HG02870 (cell line): ENCODE measurements at regions not wholly inside any gene's neighbourhood (a gene's known extent, or its start where the extent isn't known, plus 50 kb on each side); places are given as distances from the start of the nearest gene placed in this dataset.
"Not testable (repeated sequence)": the region's sequence is repeated elsewhere in the genome, so short reads cannot be mapped to it uniquely, and the experiment has no call there.

ENCODE experiments used
- ATAC-seq: cut with Tn5 transposase; IDR thresholded peaks from one replicate; pipeline ENCODE4 v1.9.1; 2021; ENCODE audit warnings: mild to moderate bottlenecking, moderate library complexity; ENCODE audit not compliant: unreplicated experiment

DNA sequence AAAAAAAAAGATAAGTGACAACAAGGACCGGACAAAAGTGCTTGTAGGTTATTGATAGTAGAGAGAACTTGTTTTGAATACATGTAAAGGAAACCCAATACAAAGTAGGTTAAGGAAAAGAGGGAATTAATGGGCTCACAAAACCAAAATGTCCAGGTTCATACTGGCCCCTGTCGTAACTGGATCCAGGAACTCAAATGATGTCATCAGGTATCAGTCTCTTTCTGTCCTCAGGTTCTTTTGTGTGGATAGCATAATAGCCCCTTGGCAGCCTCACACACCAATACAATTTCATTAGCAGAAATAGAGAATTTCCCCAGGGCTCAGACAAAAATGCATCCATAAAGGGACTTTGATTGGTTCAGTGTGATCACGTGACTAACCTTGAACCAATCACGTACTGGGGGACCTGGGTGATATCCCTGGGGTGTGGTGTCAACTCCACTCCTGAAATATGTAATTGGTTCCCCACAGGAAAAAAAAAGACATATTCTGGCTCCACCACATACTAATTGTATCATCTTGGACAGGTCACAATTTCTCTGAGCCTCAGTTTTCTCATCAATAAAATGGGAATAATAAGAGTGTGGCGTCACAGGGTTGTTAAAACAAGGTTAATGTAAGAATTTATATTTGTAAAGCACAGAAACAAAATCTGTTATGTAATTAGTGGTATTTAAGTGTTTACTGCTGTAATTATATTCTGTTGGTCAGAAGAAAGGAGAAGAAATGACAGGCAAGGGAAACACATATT is 174.8 kb downstream of the PDGFRA start:
- no peak for ATAC-seq

DNA sequence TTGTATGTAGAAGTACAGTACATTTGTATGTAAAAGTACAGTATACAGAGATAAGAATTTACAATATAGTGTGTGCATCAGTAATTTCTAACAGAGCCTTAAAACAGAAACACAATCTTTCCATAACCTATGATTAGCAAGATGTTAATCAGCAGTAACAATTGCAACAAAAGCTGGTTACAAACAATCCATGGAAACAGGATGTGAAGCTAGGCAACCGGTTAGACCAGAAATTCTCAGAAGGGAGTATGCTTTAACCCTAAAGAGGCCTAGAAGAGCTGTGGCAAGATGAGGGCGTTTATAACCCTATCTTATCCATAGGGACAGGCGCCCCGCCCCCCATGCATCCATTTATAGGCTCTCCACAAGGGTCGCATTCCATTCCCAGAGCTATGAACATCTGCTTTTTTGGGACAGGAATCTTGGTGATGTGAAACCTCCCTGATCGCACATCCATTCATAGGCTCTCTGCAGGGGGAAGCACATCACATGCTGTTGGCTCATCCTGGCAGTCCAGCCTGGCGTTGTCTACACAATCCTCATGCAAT is 180.3 kb downstream of the PDGFRA start:
- not testable (repeated sequence) for ATAC-seq

- ATAC-seq: no peak
Measured at GRCh38 chr4:54414545-54414944, 185.5 kb downstream of the PDGFRA start.

DNA sequence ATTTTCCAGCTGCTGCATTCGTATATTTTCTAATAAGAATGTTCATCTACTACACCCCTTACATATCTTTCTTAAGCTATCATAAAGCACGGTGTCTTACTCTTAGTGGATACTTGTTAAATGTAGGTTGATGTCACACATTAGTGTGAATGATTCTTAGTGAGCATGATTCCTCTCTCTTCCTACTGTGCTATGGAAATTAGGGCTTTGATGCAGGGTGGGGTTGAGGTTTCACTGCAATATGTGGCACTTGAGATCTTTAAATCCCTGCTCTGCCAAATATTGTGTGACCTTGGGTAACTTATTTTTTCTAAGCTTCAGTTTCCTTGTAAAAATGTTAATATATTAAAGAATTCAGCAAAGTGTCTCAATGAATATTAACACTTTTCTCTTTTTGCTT is 188.4 kb downstream of the PDGFRA start:
- no peak for ATAC-seq

DNA sequence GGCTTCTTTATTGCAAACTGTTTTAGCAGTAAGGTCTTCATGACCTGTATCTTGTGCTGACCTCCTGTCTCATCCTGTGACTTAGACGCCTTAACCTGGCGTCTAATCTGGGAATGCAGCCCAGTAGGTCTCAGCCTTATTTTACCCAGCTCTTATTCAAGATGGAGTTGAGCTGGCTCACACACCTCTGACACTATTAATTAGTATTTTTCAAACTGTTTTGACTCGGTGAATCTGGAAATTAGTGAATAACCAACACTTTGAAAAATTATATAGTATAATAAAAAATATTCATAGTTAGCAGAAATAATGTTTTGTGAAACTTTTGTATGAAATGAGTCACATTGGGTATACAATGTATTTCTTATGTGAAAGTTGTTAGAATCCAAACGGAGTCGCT is 189.4 kb downstream of the PDGFRA start:
- no peak for ATAC-seq

DNA sequence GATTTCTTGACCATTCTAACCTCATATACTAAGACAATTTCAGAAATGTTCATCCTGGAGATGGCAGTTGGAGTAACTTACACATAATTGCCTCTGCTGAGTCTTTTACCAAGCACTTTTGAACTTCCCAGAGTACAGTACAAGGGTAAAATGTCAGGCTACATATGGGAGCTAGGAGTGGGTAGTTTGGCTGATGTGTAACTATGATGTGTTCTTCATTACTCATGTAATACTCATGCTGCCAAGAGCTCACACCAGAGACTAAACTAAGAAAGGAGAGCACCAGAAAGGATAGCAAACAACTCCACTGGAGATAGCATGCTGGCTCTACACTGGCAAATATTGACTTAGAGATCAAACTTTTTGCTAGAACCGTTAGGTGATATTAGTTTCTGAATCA is 194.0 kb downstream of the PDGFRA start:
- ATAC-seq: no peak

DNA sequence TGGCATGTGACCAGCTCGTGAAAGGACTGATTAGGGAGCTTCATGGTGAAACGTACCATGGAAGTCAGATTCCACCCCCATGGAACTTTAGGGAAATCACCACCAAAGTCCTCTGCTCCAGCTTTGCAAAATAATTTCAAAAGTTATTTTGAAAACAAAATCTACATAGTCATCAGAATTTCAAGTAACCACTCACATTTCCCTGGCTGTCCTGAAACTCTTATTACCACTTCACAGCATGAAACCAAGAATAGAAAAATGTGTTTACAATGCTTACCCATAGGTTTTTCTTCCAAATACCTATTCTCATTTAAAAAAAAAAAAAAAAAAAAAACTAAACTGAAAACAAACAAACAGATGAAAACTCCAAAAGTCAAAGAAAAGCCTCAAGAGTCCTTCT is 198.7 kb downstream of the PDGFRA start:
- no peak for ATAC-seq

GRCh38 chr4:54428940-54429339 is 199.8 kb downstream of the PDGFRA start:
- no peak for ATAC-seq

- ATAC-seq: no peak
Measured at GRCh38 chr4:54433686-54434085, 204.6 kb downstream of the PDGFRA start.

DNA sequence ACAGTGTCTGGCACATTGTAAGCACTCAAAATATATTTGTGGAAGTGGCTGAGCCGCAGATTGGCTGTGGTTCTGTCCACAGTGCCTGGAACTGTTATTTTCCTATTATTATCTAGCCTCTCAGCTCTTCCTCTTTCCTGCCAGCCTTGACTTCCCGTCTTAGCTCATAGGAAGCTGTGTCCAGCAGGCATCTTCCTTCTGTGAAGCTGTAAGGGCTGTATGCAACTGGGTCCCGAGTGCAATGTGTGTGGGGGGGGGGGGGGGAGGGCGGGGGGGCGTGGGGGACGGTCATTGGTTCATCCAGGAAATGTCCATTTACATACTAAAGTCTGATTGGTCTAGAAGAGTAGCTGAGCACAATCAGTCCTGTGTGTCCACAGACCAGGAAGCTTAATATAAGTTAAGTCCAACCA is 210.7 kb downstream of the PDGFRA start:
- no peak for ATAC-seq

GRCh38 chr4:54440394-54441136 is 211.5 kb downstream of the PDGFRA start:
- no peak for ATAC-seq

DNA sequence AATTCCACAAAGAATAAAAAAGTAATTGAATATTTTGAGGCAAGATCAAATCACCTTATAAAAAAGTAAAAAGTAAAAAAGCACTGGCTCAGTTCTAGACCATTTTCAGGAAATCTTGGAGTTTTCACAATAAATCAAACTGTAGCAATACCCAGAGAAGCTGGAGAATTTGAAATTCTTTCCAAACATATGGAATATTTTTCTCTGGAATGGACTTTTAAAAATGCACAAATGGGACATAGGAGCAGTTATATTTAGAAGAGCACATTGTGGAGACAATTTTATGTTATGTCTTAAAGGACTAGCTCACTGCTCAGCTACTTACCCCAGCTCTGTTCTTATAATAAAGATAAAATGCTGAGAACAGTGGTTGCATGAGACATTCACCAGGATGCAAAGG is 211.9 kb upstream of the KIT start:
- no peak for ATAC-seq

DNA sequence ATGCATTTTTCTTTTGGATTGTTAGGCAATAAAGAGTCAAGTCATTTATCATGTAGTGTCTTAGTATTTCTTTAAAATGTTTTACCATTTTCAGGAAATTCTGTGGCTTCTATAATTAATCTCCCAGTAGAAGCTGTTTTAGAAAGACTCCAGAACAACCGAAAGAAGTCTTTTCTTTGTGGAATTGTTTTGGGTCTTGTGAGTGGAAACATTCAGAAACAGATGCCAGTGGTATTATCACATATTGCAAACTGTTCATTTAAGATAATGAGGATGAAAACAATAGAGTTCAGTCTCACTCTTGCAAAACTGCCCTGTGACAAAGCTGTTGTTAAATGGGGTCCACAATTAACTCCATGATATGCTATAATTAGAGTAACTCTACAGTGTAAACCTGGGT is 211.2 kb upstream of the KIT start:
- ATAC-seq: no peak

GRCh38 chr4:54447304-54447703 is 210.5 kb upstream of the KIT start:
- no peak for ATAC-seq

DNA sequence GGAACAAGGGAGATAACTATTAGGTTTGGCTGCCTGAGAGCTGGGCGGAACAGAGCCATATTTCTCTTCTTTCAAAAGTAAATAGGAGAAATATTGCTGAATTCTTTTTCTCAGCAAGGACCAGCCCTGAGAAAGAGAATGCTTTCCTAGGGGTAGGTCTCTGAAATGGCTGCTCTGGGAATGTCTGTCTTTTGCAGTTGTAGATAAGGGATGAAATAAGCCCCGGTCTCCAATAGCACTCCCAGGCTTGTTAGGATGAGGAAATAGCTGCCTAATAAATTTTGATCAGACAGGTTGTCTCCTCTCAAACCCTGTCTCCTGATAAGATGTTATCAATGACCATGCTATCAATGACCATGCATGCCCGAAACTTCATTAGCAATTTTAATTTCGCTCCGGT is 207.8 kb upstream of the KIT start:
- ATAC-seq: no peak

- not testable (repeated sequence) for ATAC-seq
Measured at GRCh38 chr4:54466960-54467359, 190.8 kb upstream of the KIT start.

DNA sequence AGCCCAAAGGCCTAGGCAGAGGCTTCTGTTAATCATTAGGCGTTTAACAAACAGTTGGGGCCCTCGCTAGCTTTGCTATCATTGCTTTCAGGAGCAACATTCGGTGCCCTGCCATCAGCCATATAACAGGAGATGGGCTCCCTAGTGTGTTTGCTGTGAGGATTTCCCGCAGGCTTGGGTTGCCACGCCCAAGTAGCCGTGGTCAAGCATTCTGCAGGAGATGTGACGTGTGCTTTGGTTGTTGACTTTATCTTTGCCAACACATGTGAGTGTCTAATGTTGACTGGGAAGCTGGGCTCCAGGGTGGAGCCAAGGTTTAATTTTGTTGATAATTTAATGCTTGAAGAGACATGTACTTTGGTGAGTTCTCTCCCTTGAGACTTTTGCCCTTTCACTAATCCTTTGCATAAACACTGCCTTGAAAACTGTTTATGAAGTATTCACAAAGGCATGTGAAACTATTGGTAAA is 184.6 kb upstream of the KIT start:
- ATAC-seq: no peak

- ATAC-seq: no peak
Measured at GRCh38 chr4:54473798-54474197, 184.0 kb upstream of the KIT start.

DNA sequence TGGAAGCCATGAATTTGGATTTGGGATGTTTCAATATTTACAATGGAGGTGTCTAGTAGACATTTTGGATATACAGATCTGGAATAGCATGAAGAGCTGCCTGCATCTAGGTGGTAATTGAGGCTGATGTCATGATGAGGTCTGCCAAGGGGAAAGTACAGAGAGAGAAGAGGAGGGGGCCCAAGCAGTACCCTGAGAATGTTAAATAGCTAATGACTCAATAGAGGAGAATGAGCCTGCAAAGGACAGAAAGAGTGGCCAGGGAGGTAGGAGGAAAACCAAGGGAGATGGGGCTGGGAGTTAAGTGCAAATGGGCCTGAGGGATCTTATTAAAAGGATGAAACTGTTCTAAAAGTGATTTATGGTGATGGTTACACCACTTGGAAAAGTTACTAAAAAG is 182.2 kb upstream of the KIT start:
- no peak for ATAC-seq

GRCh38 chr4:54482529-54483200 is 175.1 kb upstream of the KIT start:
- ATAC-seq: no peak

DNA sequence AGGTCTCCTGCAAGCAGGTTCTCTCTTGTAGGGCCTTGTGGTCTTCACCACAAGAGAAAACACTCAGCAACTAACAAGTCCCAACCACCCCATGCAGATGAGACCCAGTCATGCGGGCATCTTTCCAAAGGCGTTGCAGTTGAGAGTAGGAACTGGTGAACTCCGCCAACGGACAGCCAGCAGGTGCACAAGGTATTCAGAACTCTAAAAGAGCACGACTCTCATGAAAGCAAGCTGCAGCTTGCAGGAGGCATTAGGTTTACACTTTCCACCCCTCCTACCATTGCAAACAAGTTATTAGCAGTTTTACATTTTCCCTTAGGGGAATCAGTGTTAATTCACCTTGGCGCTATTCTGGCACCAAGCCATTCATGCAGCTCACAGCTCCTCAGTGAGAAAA is 173.4 kb upstream of the KIT start:
- no peak for ATAC-seq

DNA sequence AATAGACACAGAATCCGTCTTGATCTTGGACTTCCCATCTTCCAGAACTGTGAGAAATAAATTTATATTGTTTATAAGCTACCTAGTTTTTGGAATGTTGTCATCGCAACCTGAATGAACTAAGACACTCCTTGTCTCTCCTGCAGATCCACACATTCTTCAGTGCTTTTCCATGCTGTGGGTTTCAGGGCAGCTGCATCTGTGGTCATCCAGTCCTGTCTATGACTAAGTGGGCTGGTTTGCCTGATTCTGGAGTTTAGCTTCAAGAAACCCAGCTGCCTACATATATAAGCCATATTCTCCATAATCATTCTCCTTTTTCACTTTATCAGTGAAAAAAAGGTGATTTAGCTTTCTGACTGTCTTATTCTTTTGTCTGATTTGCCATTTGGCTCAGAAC is 170.3 kb upstream of the KIT start:
- no peak for ATAC-seq
